Fibroblast of the aortic adventitia (primary cell): ENCODE measurements at regions not wholly inside any gene's neighbourhood (a gene's known extent, or its start where the extent isn't known, plus 50 kb on each side); places are given as distances from the start of the nearest gene placed in this dataset.

Experiments
- DNase-seq: peaks from one replicate; pipeline ENCODE4 v3.0.0-alpha.2; 2010; ENCODE audit warnings: low read depth
- H3K4me3 ChIP-seq: 2 replicates; pipeline ENCODE4 v1.5.1; 2011; ENCODE audit warnings: low read depth, mild to moderate bottlenecking, control low read depth, low read length, moderate library complexity
- CTCF ChIP-seq: IDR thresholded peaks from 2 replicates; pipeline ENCODE4 v1.5.1; 2011; ENCODE audit warnings: mild to moderate bottlenecking, low read length, control low read depth, inconsistent platforms; ENCODE audit not compliant: insufficient read depth

GRCh38 chr5:15333091-15333490, 166.9 kb upstream of the FBXL7 start:
- no peak for DNase-seq
- TF ChIP-seq CTCF: no peak
- no peak overlapping the region for H3K4me3 ChIP-seq

- TF ChIP-seq CTCF: no peak
- no peak overlapping the region for H3K4me3 ChIP-seq
- no peak for DNase-seq
These were observed 173.0 kb upstream of the FBXL7 start for GRCh38 chr5:15326932-15327331.

GRCh38 chr5:15326471-15326870, 173.5 kb upstream of the FBXL7 start:
- no peak for TF ChIP-seq CTCF
- no peak overlapping the region for H3K4me3 ChIP-seq
- no peak for DNase-seq

GRCh38 chr5:15322421-15322820, 177.6 kb upstream of the FBXL7 start:
- no peak overlapping the region for H3K4me3 ChIP-seq
- no peak for DNase-seq
- TF ChIP-seq CTCF: no peak

GRCh38 chr5:15321776-15322175, 178.2 kb upstream of the FBXL7 start:
- no peak overlapping the region for H3K4me3 ChIP-seq
- no peak for TF ChIP-seq CTCF
- DNase-seq: no peak

- DNase-seq: no peak
- TF ChIP-seq CTCF: no peak
- no peak overlapping the region for H3K4me3 ChIP-seq
These were observed 179.1 kb upstream of the FBXL7 start for GRCh38 chr5:15320871-15321270.
